Thoracic aorta (tissue), 2 donors: ENCODE measurements at regions not wholly inside any gene's neighbourhood (a gene's known extent, or its start where the extent isn't known, plus 50 kb on each side); places are given as distances from the start of the nearest gene placed in this dataset.

ENCODE experiments used
- ATAC-seq: fragments of 150-250 bp; one replicate; pipeline ENCODE4 v1.8.0; 2017; ENCODE audit warnings: low read depth; ENCODE audit not compliant: insufficient number of reproducible peaks, low FRiP score
- DNase-seq: peaks from one replicate; pipeline ENCODE4 v3.0.0-alpha.2; 2020; ENCODE audit warnings: low spot score
- H3K27ac ChIP-seq, 2 donors: fragments of 200-600 bp; sonication (generic); 1 replicate in 1 of 2; 2 replicates in 1 of 2; pipeline ENCODE4 v1.5.1; 2016; ENCODE audit warnings: mild to moderate bottlenecking in 2 of 2, moderate library complexity in 2 of 2
- H3K27me3 ChIP-seq: fragments of 200-600 bp; sonication (generic); replicated peaks from 2 replicates; pipeline ENCODE4 v1.6.0; 2016; ENCODE audit warnings: mild to moderate bottlenecking; ENCODE audit not compliant: insufficient read depth
- H3K36me3 ChIP-seq: fragments of 200-600 bp; sonication (generic); one replicate; pipeline ENCODE4 v1.5.1; 2016
- H3K4me1 ChIP-seq, 2 donors: fragments of 200-600 bp; sonication (generic); 1 replicate in 1 of 2; 2 replicates in 1 of 2; pipeline versions ENCODE4 v1.5.1 to v1.6.0; 2016; ENCODE audit warnings: low read depth in 2 of 2, mild to moderate bottlenecking in 1 of 2; ENCODE audit not compliant: control insufficient read depth in 1 of 2
- H3K4me3 ChIP-seq: fragments of 200-600 bp; sonication (generic); 2 replicates; pipeline ENCODE4 v1.5.1; 2016; ENCODE audit warnings: mild to moderate bottlenecking
- H3K9me3 ChIP-seq: fragments of 200-600 bp; sonication (generic); 2 replicates; pipeline ENCODE4 v1.5.1; 2016
- TF ChIP-seq, protein P1 (sequence below): fragments of 200-600 bp; sonication (generic); IDR thresholded peaks from one replicate; pipeline ENCODE4 v1.5.1; 2019; ENCODE audit warnings: antibody characterized with exemption

DNA sequence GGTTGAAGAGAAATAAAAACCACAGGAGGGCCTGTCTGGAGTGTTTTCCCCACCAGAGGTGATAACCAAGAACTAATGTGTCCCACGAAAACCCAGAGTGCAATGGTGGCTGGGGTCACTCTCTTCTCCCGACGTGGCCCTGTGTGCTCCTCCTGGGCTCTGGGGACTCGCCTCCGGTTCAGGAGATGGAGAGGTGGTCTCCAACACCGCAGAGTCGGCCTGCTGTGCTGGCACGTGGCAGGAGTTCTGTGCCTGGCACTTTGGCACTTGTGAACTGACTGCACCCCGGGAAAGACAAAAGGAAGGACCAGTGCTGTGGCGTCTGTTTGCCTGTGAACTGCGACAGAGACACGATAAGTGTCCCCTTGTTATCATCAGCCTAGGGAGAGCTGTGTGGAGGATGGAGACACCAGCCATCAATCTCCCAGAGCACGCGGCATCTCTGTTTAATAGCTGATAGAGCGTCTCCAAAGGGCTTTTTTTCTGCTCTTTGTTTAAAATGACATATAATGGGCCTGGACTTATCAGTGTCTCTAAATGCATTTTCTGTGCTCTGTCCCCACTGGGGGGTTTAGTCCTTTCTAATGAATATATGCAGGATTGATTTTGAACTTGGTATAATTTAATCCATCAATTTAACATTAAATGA, 98.3 kb downstream of the MRPL36 start:
- Histone ChIP-seq H3K9me3 (no peaks in the 10 kb centered on the region), H3K27ac (no peak overlapping the region), H3K4me1 (no peaks in the 10 kb centered on the region), H3K36me3 (no peaks in the 10 kb centered on the region), H3K4me3 (no peak overlapping the region), H3K27me3 (no peaks in the 10 kb centered on the region)
- TF ChIP-seq, protein P1, sequence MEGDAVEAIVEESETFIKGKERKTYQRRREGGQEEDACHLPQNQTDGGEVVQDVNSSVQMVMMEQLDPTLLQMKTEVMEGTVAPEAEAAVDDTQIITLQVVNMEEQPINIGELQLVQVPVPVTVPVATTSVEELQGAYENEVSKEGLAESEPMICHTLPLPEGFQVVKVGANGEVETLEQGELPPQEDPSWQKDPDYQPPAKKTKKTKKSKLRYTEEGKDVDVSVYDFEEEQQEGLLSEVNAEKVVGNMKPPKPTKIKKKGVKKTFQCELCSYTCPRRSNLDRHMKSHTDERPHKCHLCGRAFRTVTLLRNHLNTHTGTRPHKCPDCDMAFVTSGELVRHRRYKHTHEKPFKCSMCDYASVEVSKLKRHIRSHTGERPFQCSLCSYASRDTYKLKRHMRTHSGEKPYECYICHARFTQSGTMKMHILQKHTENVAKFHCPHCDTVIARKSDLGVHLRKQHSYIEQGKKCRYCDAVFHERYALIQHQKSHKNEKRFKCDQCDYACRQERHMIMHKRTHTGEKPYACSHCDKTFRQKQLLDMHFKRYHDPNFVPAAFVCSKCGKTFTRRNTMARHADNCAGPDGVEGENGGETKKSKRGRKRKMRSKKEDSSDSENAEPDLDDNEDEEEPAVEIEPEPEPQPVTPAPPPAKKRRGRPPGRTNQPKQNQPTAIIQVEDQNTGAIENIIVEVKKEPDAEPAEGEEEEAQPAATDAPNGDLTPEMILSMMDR = no peak
- ATAC-seq (no peak), DNase-seq (no peak)

DNA sequence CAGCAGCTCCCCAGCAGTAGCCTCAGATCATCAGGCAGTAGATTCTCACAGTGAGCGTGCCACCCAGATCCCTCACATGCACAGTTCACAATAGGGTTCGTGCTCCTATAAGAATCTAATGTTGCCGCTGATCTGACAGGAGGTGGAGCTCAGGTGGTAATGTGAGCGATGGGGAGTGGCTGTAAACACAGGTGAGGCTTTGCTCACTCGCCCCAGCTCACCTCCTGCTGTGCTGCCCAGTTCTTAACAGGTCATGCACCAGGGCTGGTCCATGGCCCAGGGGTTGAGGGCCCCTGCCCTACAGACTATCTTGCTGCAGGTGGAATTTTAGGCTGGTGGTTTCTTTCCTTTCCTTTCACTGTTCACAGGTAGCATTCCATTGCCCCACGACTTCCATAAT, 100.2 kb downstream of the MRPL36 start:
- Histone ChIP-seq H3K9me3 (no peaks in the 10 kb centered on the region), H3K27me3 (no peaks in the 10 kb centered on the region), H3K4me3 (no peak overlapping the region), H3K36me3 (no peaks in the 10 kb centered on the region), H3K4me1 (no peaks in the 10 kb centered on the region), H3K27ac (no peak overlapping the region)
- ATAC-seq (no peak), DNase-seq (no peak)
- TF ChIP-seq, protein P1 = no peak

DNA sequence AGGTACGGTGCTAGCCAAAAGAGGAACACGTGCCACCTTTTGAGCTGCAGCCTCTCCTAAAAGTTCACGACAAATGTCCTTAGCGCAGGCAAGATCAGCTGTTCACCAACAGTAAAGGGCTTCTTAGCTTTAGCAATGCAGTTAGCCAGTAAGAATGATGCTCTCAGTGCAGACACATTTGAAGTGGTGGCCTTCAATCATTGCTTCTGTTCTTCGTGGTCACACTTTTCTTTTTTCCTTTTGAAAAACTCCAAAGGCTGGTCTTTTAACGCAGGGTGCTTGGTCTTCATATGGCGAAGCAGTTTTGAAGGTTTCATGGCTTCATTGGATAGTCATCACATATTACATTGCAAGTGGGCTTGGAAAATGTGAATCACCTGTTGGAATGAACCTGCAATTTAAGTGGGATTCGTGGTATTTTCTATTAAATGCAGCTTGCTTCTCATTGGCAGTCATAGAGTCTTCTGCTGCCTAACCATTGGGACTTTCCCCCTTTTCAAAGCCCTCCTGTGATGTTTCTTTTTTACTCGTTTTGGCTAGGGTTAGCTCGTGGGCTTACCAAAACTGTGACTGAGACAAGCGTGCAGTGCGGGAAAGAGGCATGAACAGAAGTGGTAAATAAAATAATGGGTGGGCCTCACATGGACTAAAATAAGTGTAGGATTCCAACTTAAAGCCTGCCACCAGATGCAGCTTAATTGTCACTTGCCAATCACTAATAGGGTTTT, 100.9 kb downstream of the MRPL36 start:
- DNase-seq (no peak), ATAC-seq (no peak)
- Histone ChIP-seq H3K4me1 (no peaks in the 10 kb centered on the region), H3K4me3 (no peak overlapping the region), H3K36me3 (no peaks in the 10 kb centered on the region), H3K27me3 (no peaks in the 10 kb centered on the region), H3K9me3 (no peaks in the 10 kb centered on the region), H3K27ac (no peak overlapping the region)
- TF ChIP-seq, protein P1 = no peak

DNA sequence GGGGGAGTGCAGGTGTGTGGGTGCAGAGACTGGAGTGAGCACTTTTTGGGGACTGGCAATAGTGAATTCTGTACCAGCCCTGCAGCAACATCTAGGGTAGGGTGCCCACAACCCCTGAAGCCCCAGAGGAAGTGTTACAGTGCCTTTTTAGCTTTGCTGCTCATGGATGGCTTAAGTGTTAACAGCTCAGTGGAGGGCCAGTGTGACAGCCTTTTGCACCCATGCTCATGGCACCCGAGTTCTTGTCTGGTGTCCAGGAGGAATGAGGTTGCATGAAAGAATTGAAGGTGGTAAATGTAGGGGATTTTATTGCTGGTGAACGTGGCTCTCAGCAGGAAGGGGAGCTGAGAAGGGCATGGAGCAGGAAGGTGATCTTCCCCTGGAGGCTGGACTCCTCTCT, 107.3 kb downstream of the MRPL36 start:
- Histone ChIP-seq H3K4me1 (no peaks in the 10 kb centered on the region), H3K4me3 (no peak overlapping the region), H3K27me3 (no peaks in the 10 kb centered on the region), H3K27ac (no peak overlapping the region), H3K9me3 (no peaks in the 10 kb centered on the region), H3K36me3 (no peaks in the 10 kb centered on the region)
- ATAC-seq = no peak
- DNase-seq = no peak
- TF ChIP-seq, protein P1 = no peak

DNA sequence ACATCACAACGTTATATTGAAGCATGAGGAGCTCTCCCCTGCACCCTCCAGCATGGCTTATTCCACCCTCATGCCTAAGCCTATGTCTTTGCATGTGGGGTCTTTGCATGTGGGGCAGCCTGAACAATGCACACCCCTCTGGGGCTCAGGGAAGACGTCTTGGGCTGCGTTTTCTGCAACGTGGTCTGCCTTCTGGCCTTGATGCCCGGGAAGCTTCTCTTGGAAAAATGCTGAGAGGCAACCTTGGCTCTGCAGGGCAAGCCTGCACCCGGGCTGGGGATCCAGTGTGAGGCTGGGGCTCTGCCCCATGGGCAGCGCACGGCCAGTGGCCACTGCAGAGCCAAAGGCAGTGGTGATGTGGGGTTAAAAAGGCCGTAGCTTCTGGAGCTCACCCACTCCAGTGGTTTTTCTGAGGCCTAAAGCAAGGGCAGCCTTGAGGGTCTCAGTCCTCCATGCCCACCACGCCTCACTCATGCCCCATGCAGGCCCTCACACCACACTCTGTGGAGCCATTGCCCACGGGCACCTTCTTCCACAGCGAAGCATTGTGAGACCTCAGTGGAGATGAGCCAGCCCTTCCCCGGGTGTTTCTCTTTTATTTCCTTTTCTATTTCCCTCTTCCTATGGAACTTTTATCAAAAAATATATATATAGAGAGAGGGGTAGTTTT, 112.2 kb downstream of the MRPL36 start:
- Histone ChIP-seq H3K4me1 (no peaks in the 10 kb centered on the region), H3K4me3 (no peak overlapping the region), H3K27ac (no peak overlapping the region), H3K27me3 (no peaks in the 10 kb centered on the region), H3K36me3 (no peaks in the 10 kb centered on the region), H3K9me3 (no peaks in the 10 kb centered on the region)
- TF ChIP-seq, protein P1 = no peak
- no peak for ATAC-seq
- DNase-seq = no peak
